ENCODE measurements at regions not wholly inside any gene's neighbourhood (a gene's known extent, or its start where the extent isn't known, plus 50 kb on each side); places are given as distances from the start of the nearest gene placed in this dataset.

DNA sequence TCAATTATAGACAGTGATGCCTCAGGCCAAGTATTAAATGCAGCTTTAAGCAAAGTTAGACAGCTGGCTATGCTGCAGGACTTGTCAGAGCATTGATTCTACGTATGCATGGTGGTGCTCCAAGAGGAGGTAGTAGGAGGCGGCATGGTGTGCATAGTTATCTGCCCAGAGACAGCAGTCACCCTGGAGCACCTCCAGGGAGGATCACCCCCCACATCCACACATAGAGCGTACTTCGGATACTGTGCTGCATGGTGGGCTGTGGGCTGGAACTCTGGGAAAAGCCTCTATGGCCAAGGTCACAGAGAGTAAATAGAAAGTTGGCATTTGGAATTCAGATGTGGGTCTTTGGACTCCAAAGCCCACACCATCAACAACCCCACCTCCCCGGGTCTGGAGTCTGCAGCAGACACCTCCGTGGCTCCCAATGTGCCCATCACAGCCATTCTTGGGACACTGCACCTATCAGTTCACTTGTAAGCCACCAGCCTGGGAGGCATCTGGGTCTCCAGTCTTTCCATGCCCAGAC is 64.5 kb upstream of the STX16 start:
- TF ChIP-seq, protein P1, sequence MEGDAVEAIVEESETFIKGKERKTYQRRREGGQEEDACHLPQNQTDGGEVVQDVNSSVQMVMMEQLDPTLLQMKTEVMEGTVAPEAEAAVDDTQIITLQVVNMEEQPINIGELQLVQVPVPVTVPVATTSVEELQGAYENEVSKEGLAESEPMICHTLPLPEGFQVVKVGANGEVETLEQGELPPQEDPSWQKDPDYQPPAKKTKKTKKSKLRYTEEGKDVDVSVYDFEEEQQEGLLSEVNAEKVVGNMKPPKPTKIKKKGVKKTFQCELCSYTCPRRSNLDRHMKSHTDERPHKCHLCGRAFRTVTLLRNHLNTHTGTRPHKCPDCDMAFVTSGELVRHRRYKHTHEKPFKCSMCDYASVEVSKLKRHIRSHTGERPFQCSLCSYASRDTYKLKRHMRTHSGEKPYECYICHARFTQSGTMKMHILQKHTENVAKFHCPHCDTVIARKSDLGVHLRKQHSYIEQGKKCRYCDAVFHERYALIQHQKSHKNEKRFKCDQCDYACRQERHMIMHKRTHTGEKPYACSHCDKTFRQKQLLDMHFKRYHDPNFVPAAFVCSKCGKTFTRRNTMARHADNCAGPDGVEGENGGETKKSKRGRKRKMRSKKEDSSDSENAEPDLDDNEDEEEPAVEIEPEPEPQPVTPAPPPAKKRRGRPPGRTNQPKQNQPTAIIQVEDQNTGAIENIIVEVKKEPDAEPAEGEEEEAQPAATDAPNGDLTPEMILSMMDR (IDR thresholded peaks at IDR 0.05; ENCODE audit: poor library complexity) = no peak
- TF ChIP-seq EZH2 (IDR thresholded peaks at IDR 0.05; ENCODE audit: borderline replicate concordance) = no peak
- TF ChIP-seq EZH2phosphoT487 (IDR thresholded peaks at IDR 0.05; ENCODE audit: low read depth, severe bottlenecking, unreplicated experiment) = no peak
